K562 (cell line): ENCODE measurements at regions not wholly inside any gene's neighbourhood (a gene's known extent, or its start where the extent isn't known, plus 50 kb on each side); places are given as distances from the start of the nearest gene placed in this dataset.

Experiments used
- GTF2E2 ChIP-seq: fragments of 200-800 bp; sonication (Bioruptor generic); IDR thresholded peaks from 2 replicates; pipeline ENCODE4 v1.6.1; 2016; ENCODE audit warnings: missing genetic modification characterization, missing compliant biosample characterization
- RERE ChIP-seq: sonication (generic); formaldehyde crosslinking; IDR thresholded peaks from 2 replicates; pipeline ENCODE4 v1.8.0; 2023; ENCODE audit warnings: missing genetic modification reagents, mild to moderate bottlenecking, borderline replicate concordance
- TF ChIP-seq, protein P1 (sequence below): fragments of 450-650 bp; conservative IDR thresholded peaks from 2 replicates; pipeline ENCODE4 v1.6.1; 2016; ENCODE audit warnings: missing genetic modification characterization, low read depth, mild to moderate bottlenecking, control low read depth, missing compliant biosample characterization
- TF ChIP-seq, protein P2 (sequence below): sonication (generic); formaldehyde crosslinking; IDR thresholded peaks from 2 replicates; pipeline ENCODE4 v1.8.0; 2022; ENCODE audit warnings: mild to moderate bottlenecking, missing genetic modification reagents, borderline replicate concordance

- TF ChIP-seq GTF2E2 (tag) = no peak
- TF ChIP-seq, protein P1, sequence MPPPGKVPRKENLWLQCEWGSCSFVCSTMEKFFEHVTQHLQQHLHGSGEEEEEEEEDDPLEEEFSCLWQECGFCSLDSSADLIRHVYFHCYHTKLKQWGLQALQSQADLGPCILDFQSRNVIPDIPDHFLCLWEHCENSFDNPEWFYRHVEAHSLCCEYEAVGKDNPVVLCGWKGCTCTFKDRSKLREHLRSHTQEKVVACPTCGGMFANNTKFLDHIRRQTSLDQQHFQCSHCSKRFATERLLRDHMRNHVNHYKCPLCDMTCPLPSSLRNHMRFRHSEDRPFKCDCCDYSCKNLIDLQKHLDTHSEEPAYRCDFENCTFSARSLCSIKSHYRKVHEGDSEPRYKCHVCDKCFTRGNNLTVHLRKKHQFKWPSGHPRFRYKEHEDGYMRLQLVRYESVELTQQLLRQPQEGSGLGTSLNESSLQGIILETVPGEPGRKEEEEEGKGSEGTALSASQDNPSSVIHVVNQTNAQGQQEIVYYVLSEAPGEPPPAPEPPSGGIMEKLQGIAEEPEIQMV (tag) = no peak
- TF ChIP-seq RERE = no peak
- TF ChIP-seq, protein P2, sequence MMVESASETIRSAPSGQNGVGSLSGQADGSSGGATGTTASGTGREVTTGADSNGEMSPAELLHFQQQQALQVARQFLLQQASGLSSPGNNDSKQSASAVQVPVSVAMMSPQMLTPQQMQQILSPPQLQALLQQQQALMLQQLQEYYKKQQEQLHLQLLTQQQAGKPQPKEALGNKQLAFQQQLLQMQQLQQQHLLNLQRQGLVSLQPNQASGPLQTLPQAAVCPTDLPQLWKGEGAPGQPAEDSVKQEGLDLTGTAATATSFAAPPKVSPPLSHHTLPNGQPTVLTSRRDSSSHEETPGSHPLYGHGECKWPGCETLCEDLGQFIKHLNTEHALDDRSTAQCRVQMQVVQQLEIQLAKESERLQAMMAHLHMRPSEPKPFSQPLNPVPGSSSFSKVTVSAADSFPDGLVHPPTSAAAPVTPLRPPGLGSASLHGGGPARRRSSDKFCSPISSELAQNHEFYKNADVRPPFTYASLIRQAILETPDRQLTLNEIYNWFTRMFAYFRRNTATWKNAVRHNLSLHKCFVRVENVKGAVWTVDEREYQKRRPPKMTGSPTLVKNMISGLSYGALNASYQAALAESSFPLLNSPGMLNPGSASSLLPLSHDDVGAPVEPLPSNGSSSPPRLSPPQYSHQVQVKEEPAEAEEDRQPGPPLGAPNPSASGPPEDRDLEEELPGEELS = no peak
- TF ChIP-seq, all 486 proteins: peak for 0
Measured at GRCh38 chr5:102664616-102665335, 90.3 kb upstream of the PAM start (continued).
